ENCODE measurements at regions not wholly inside any gene's neighbourhood (a gene's known extent, or its start where the extent isn't known, plus 50 kb on each side); places are given as distances from the start of the nearest gene placed in this dataset.

GRCh38 chr2:9763356-9764152, 79.7 kb upstream of the TAF1B start:
- TF ChIP-seq CTCF (IDR thresholded peaks at IDR 0.05; ENCODE audit: low read depth, low read length): no peak
- TF ChIP-seq EZH2phosphoT487 (IDR thresholded peaks at IDR 0.05; ENCODE audit: low read depth): no peak
